ENCODE measurements at regions not wholly inside any gene's neighbourhood (a gene's known extent, or its start where the extent isn't known, plus 50 kb on each side); places are given as distances from the start of the nearest gene placed in this dataset.

GRCh38 chr3:62982795-62983455 is 107.7 kb upstream of the CADPS start:
- DNase-seq, result no peak

GRCh38 chr3:62986061-62986460 is 110.8 kb upstream of the CADPS start:
- DNase-seq, result no peak

GRCh38 chr3:62987721-62988120 is 112.5 kb upstream of the CADPS start:
- no peak for DNase-seq

GRCh38 chr3:62990704-62991413 is 115.6 kb upstream of the CADPS start:
- no peak for DNase-seq

- DNase-seq, result no peak
Measured at GRCh38 chr3:62992520-62992919, 117.3 kb upstream of the CADPS start.

- DNase-seq, result no peak
Measured at GRCh38 chr3:62995119-62995518, 119.9 kb upstream of the CADPS start.

GRCh38 chr3:62995530-62995929 is 120.3 kb upstream of the CADPS start:
- DNase-seq, result no peak

GRCh38 chr3:62997369-62997768 is 122.2 kb upstream of the CADPS start:
- DNase-seq, result no peak

- no peak for DNase-seq
Measured at GRCh38 chr3:62999158-62999557, 123.9 kb upstream of the CADPS start.

GRCh38 chr3:62999791-63000190 is 124.6 kb upstream of the CADPS start:
- no peak for DNase-seq

GRCh38 chr3:63004448-63004847 is 129.2 kb upstream of the CADPS start:
- DNase-seq, result no peak

- DNase-seq, result no peak
Measured at GRCh38 chr3:63015614-63016309, 140.5 kb upstream of the CADPS start.

- DNase-seq, result no peak
Measured at GRCh38 chr3:63022114-63022513, 146.9 kb upstream of the CADPS start.

- no peak for DNase-seq
Measured at GRCh38 chr3:63026722-63027121, 151.5 kb upstream of the CADPS start.

- DNase-seq, result no peak
Measured at GRCh38 chr3:63029326-63029725, 154.1 kb upstream of the CADPS start.

GRCh38 chr3:63029921-63030320 is 154.7 kb upstream of the CADPS start:
- no peak for DNase-seq

GRCh38 chr3:63030666-63031065 is 155.4 kb upstream of the CADPS start:
- DNase-seq, result no peak

- no peak for DNase-seq
Measured at GRCh38 chr3:63032881-63033280, 157.7 kb upstream of the CADPS start.

- no peak for DNase-seq
Measured at GRCh38 chr3:63034101-63034500, 158.9 kb upstream of the CADPS start.

- DNase-seq, result no peak
Measured at GRCh38 chr3:63037116-63037515, 161.9 kb upstream of the CADPS start.

GRCh38 chr3:63042833-63043232 is 167.6 kb upstream of the CADPS start:
- no peak for DNase-seq

GRCh38 chr3:63043631-63044030 is 168.4 kb upstream of the CADPS start:
- DNase-seq, result no peak

- no peak for DNase-seq
Measured at GRCh38 chr3:63046152-63046551, 170.9 kb upstream of the CADPS start.

GRCh38 chr3:63046580-63046979 is 171.4 kb upstream of the CADPS start:
- DNase-seq, result no peak

Measured in NCI-H2227 treated with DMSO at 0.1 percent for 48 hours (cell line).